ENCODE measurements at regions not wholly inside any gene's neighbourhood (a gene's known extent, or its start where the extent isn't known, plus 50 kb on each side); places are given as distances from the start of the nearest gene placed in this dataset.
A peak's percentile ranks its signal among the peaks of the same experiment; 100 is the strongest.
"Not testable (repeated sequence)": the region's sequence is repeated elsewhere in the genome, so short reads cannot be mapped to it uniquely, and the experiment has no call there.

- DNase-seq (ENCODE audit: low read depth) = no peak
- H3K4me3 ChIP-seq (ENCODE audit: low read depth, low read length) = no peak overlapping the region
Observed at GRCh38 chr5:69007163-69007562, 86.7 kb upstream of the SLC30A5 start.

DNA sequence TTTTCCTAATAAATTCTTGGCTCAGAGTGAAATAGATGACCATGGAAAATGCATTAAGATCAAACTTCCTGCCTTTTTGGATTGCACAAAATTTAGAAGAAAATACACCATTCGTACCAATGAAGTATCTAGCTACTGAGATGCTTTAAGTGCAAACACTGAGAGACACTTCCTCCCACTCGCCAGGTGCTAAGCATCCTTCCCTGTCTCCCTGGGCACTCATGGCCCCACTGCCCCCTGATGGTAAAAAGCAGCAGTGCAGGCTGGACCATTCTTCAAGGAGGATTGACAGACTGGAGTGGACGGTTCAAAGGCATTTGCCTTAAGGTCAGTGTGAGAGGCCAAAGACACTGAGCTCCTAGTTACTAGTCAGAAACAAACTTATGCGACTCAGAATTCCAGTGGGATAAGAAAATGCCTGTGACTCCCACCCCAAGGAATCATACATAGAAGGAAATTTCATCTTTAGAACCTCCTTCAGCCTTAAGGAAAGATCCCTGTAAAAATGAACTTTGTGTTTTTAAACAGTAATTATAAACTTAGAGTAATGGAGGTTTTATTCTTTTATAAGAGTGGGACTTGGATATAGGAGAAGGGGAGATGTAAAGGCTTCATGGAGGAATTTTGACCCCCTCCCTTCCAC is 86.0 kb upstream of the SLC30A5 start:
- no peak overlapping the region for H3K4me3 ChIP-seq (ENCODE audit: low read depth, low read length)
- DNase-seq (ENCODE audit: low read depth) = peak; percentile 59
- TF ChIP-seq MAX (IDR thresholded peaks at IDR 0.05; ENCODE audit: low read depth, low read length) = 0 out of 2 replicates have a peak, but pooled peaks have one; percentile 11
- TF ChIP-seq POLR2A (IDR thresholded peaks at IDR 0.05; ENCODE audit: extremely low read depth, insufficient read length) = no peak
- peak; percentile 84 for TF ChIP-seq CTCF (IDR thresholded peaks at IDR 0.05; ENCODE audit: low read depth, low read length)
- no peak for TF ChIP-seq MYC (IDR thresholded peaks at IDR 0.05; ENCODE audit: low read depth, low read length)

More at GRCh38 chr5:69007163-69007562, 86.7 kb upstream of the SLC30A5 start:
- no peak for TF ChIP-seq MYC (IDR thresholded peaks at IDR 0.05; ENCODE audit: low read depth, low read length)
- TF ChIP-seq CTCF (IDR thresholded peaks at IDR 0.05; ENCODE audit: low read depth, low read length) = no peak
- TF ChIP-seq MAX (IDR thresholded peaks at IDR 0.05; ENCODE audit: low read depth, low read length) = no peak
- TF ChIP-seq POLR2A (IDR thresholded peaks at IDR 0.05; ENCODE audit: extremely low read depth, insufficient read length) = no peak

- TF ChIP-seq POLR2A (IDR thresholded peaks at IDR 0.05; ENCODE audit: extremely low read depth, insufficient read length) = no peak
- TF ChIP-seq MAX (IDR thresholded peaks at IDR 0.05; ENCODE audit: low read depth, low read length) = no peak
- no peak for TF ChIP-seq CTCF (IDR thresholded peaks at IDR 0.05; ENCODE audit: low read depth, low read length)
- no peak for TF ChIP-seq MYC (IDR thresholded peaks at IDR 0.05; ENCODE audit: low read depth, low read length)
- DNase-seq (ENCODE audit: low read depth) = no peak
- no peak overlapping the region for H3K4me3 ChIP-seq (ENCODE audit: low read depth, low read length)
Observed at GRCh38 chr5:69010476-69010875, 83.3 kb upstream of the SLC30A5 start.

DNA sequence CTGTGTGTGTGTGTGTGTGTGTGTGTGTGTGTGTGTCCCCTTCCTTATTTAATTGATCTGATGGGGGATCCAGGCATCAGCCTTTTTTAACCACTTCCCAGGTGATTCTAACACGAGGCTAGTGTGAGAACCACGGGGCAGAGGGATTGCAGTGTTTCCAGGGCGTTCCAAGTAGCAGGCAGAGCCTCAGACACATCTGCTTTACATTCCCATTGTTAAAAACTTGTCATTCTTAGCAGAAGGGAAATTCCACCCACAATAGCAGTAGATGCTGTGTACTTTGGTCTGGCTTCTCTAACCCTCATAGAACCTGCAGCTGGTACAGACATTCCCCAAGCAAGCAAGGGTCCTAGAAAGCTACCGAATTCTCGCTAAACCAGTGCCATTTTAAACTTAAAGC is 81.9 kb upstream of the SLC30A5 start:
- no peak overlapping the region for H3K4me3 ChIP-seq (ENCODE audit: low read depth, low read length)
- TF ChIP-seq CTCF (IDR thresholded peaks at IDR 0.05; ENCODE audit: low read depth, low read length) (no peak), MAX (IDR thresholded peaks at IDR 0.05; ENCODE audit: low read depth, low read length) (no peak), POLR2A (IDR thresholded peaks at IDR 0.05; ENCODE audit: extremely low read depth, insufficient read length) (no peak), MYC (IDR thresholded peaks at IDR 0.05; ENCODE audit: low read depth, low read length) (no peak)
- DNase-seq (ENCODE audit: low read depth) = no peak

DNA sequence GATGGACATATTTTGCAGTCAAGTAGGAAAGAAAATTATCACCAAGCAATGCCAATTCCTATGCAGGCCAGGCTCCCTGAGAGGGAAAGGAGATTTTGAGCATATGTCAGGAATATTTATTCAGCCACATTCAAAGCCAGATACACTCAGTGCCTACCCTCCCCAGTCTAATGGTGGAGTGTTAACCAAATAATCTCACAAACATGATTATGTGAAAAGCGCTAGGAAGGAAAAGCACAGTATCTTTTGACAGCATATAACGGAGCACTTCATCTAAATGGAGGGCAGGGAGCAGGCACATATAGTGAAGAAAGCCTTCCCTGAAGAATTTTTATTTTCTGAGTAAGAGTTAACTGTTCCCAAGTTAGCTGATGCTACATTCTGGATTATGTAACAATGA is 80.3 kb upstream of the SLC30A5 start:
- H3K4me3 ChIP-seq (ENCODE audit: low read depth, low read length) = no peak overlapping the region
- DNase-seq (ENCODE audit: low read depth) = no peak
- TF ChIP-seq MAX (IDR thresholded peaks at IDR 0.05; ENCODE audit: low read depth, low read length) (no peak), MYC (IDR thresholded peaks at IDR 0.05; ENCODE audit: low read depth, low read length) (no peak), CTCF (IDR thresholded peaks at IDR 0.05; ENCODE audit: low read depth, low read length) (no peak), POLR2A (IDR thresholded peaks at IDR 0.05; ENCODE audit: extremely low read depth, insufficient read length) (no peak)

- not testable (repeated sequence) for DNase-seq (ENCODE audit: low read depth); H3K4me3 ChIP-seq (ENCODE audit: low read depth, low read length)
Observed at GRCh38 chr5:69014007-69014406, 79.8 kb upstream of the SLC30A5 start.
